ENCODE measurements at regions not wholly inside any gene's neighbourhood (a gene's known extent, or its start where the extent isn't known, plus 50 kb on each side); places are given as distances from the start of the nearest gene placed in this dataset.

- 70 to 83% (median 83%) methylated on average over 5 of the region's 5 CpGs for WGBS, 3 donors
- Histone ChIP-seq H3K4me3 (no peak overlapping the region), H3K27ac (no peak overlapping the region), H3K9me3 (no peaks in the 10 kb centered on the region), H3K27me3 (no peaks in the 10 kb centered on the region), H3K36me3 (no peaks in the 10 kb centered on the region), H3K4me1 (ENCODE audit: insufficient read depth) (peaks cover 2% of the 10 kb centered on the region)
- intact Hi-C loops (cut with DNase I) = no loop called here
- no peak for DNase-seq
- TF ChIP-seq POLR2A (IDR thresholded peaks at IDR 0.05) (no peak), EP300 (IDR thresholded peaks at IDR 0.05) (no peak)
- TF ChIP-seq, protein P1, sequence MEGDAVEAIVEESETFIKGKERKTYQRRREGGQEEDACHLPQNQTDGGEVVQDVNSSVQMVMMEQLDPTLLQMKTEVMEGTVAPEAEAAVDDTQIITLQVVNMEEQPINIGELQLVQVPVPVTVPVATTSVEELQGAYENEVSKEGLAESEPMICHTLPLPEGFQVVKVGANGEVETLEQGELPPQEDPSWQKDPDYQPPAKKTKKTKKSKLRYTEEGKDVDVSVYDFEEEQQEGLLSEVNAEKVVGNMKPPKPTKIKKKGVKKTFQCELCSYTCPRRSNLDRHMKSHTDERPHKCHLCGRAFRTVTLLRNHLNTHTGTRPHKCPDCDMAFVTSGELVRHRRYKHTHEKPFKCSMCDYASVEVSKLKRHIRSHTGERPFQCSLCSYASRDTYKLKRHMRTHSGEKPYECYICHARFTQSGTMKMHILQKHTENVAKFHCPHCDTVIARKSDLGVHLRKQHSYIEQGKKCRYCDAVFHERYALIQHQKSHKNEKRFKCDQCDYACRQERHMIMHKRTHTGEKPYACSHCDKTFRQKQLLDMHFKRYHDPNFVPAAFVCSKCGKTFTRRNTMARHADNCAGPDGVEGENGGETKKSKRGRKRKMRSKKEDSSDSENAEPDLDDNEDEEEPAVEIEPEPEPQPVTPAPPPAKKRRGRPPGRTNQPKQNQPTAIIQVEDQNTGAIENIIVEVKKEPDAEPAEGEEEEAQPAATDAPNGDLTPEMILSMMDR (IDR thresholded peaks at IDR 0.05) = no peak
Measured at GRCh38 chr1:56002231-56002630, 577.1 kb downstream of the PLPP3 start.

DNA sequence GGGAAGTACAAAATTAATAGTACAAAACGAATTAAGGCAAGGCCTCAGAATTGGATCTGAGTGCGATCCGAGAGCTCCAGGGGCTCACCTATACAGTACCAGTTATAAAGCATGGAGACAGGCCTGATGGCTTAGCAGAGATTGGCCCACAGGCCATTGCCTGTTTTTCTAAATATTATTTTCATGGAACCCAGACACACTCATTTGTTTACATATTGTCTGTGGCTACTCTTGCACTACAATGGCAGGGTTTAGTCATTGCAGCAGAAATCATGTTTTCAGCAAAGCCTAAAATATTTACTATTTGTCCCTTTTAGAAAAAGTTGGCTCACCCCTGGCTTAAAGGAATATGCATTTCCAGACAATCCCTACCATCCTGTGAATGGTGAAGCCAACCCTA, 578.9 kb downstream of the PLPP3 start:
- H3K36me3 ChIP-seq = no peaks in the 10 kb centered on the region
- intact Hi-C loops (cut with DNase I) = no loop called here
- TF ChIP-seq EP300 (IDR thresholded peaks at IDR 0.05) = no peak
- TF ChIP-seq, protein P1 (IDR thresholded peaks at IDR 0.05) = no peak
- no peak for TF ChIP-seq POLR2A (IDR thresholded peaks at IDR 0.05)
- no peak overlapping the region for H3K27ac ChIP-seq
- H3K4me3 ChIP-seq = no peak overlapping the region
- no peaks in the 10 kb centered on the region for H3K9me3 ChIP-seq
- no peaks in the 10 kb centered on the region for H3K27me3 ChIP-seq
- H3K4me1 ChIP-seq (ENCODE audit: insufficient read depth) = peaks cover 2% of the 10 kb centered on the region
- 96 to 98% (median 97%) methylated on average over 3 of the region's 3 CpGs for WGBS, 3 donors
- DNase-seq = no peak

- TF ChIP-seq POLR2A (IDR thresholded peaks at IDR 0.05) (no peak), EP300 (IDR thresholded peaks at IDR 0.05) (no peak)
- TF ChIP-seq, protein P1 (IDR thresholded peaks at IDR 0.05) = no peak
- no peak for DNase-seq
- no peak overlapping the region for H3K4me3 ChIP-seq
- H3K4me1 ChIP-seq (ENCODE audit: insufficient read depth) = peaks cover 2% of the 10 kb centered on the region
- no peak overlapping the region for H3K27ac ChIP-seq
- no peaks in the 10 kb centered on the region for H3K36me3 ChIP-seq
- H3K27me3 ChIP-seq = no peaks in the 10 kb centered on the region
- 10 to 25% (median 13%) methylated on average over 1 of the region's 1 CpG for WGBS, 3 donors
- intact Hi-C loops (cut with DNase I) = no loop called here
- no peaks in the 10 kb centered on the region for H3K9me3 ChIP-seq
Measured at GRCh38 chr1:55997536-55997935, 581.8 kb downstream of the PLPP3 start.

GRCh38 chr1:55993646-55994318, 585.6 kb downstream of the PLPP3 start:
- Histone ChIP-seq H3K4me3 (no peak overlapping the region), H3K27me3 (no peaks in the 10 kb centered on the region), H3K27ac (no peak overlapping the region), H3K36me3 (no peaks in the 10 kb centered on the region), H3K9me3 (no peaks in the 10 kb centered on the region), H3K4me1 (ENCODE audit: insufficient read depth) (peaks cover 11% of the 10 kb centered on the region)
- TF ChIP-seq, protein P1 (IDR thresholded peaks at IDR 0.05) = no peak
- TF ChIP-seq EP300 (IDR thresholded peaks at IDR 0.05) (no peak), POLR2A (IDR thresholded peaks at IDR 0.05) (no peak)
- no peak for DNase-seq
- intact Hi-C loops (cut with DNase I) = no loop called here
- 85 to 94% (median 90%) methylated on average over 8 of the region's 8 CpGs for WGBS, 3 donors

All from ovary (tissue), 7 donors.